HCT116 (cell line): ENCODE measurements at regions not wholly inside any gene's neighbourhood (a gene's known extent, or its start where the extent isn't known, plus 50 kb on each side); places are given as distances from the start of the nearest gene placed in this dataset.

Experiments
- ATAC-seq: fragments of 200-7000 bp; cut with Tn5 transposase; 2 replicates; pipeline ENCODE4 v1.9.1; 2020; ENCODE audit warnings: mild to moderate bottlenecking, moderate library complexity
- BruUV-seq: library from RNA; stranded (reverse); fragments of 400-500 nt; replicated peaks from 2 replicates; lab custom pipeline; 2021; lab: Mats Ljungman, UMichigan
- CTCF ChIA-PET: fragments of 300-600 bp; sonication (Branson Sonifier 250); formaldehyde crosslinking; loops from one replicate; lab custom pipeline; 2021; ENCODE audit warnings: antibody characterized with exemption; lab: Charles Lee
- POLR2A ChIA-PET: fragments of 300-600, 350-600 bp; sonication (Branson Sonifier 250); formaldehyde crosslinking; loops from one replicate; lab custom pipeline; 2021; ENCODE audit warnings: antibody characterized with exemption; lab: Charles Lee
- RAD21 ChIA-PET, 2 experiments: fragments of 300-600 bp; sonication (Branson Sonifier 250); formaldehyde crosslinking; loops; one replicate each; lab custom pipeline; 2023; ENCODE audit warnings: low total read pairs in 2 of 2; ENCODE audit not compliant: uncharacterized antibody in 2 of 2, unreplicated experiment in 2 of 2, low non-redundant PET in 1 of 2; lab: Charles Lee
- DNase-seq: peaks from one replicate; pipeline ENCODE4 v3.0.0-alpha.2; 2010; ENCODE audit warnings: low read depth, low spot score
- H2AFZ ChIP-seq: fragments of 200-600 bp; shearing (Covaris generic), sonication (generic); 2 replicates; pipeline ENCODE4 v1.6.1; 2017; ENCODE audit warnings: low read depth, mixed run types, mixed read lengths, antibody characterized with exemption, low read length; ENCODE audit not compliant: poor library complexity, severe bottlenecking
- H3K27ac ChIP-seq: 2 replicates; pipeline ENCODE4 v1.5.1; 2012; ENCODE audit warnings: low read depth, low read length
- H3K27me3 ChIP-seq: fragments of 200-600 bp; sonication (generic); 2 replicates; pipeline ENCODE4 v1.6.1; 2016; ENCODE audit warnings: mixed run types, low read length, mixed read lengths; ENCODE audit not compliant: insufficient read depth
- H3K36me3 ChIP-seq, 2 experiments: fragments of 200-500 bp in 1 of 2; fragments of 200-600 bp in 1 of 2; sonication (Bioruptor generic) in 1 of 2; sonication (generic) in 1 of 2; 2 replicates each; pipeline versions ENCODE4 v1.5.1 to v1.6.1; 2014 to 2016; ENCODE audit warnings: low read length in 2 of 2, inconsistent platforms in 1 of 2, mixed read lengths in 1 of 2, mixed run types in 1 of 2; ENCODE audit not compliant: insufficient read depth in 2 of 2, control insufficient read depth in 1 of 2
- H3K4me1 ChIP-seq, 2 experiments: fragments of 200-600 bp in 1 of 2; sonication (generic) in 1 of 2; 2 replicates each; pipeline versions ENCODE4 v1.5.1 to v1.6.1; 2012 to 2017; ENCODE audit warnings: low read length in 2 of 2, inconsistent platforms in 1 of 2, mild to moderate bottlenecking in 1 of 2, mixed read lengths in 1 of 2, mixed run types in 1 of 2, moderate library complexity in 1 of 2; ENCODE audit not compliant: insufficient read depth in 2 of 2, control insufficient read depth in 1 of 2
- H3K4me2 ChIP-seq: fragments of 200-600 bp; sonication (generic); 2 replicates; pipeline ENCODE4 v1.6.1; 2017; ENCODE audit warnings: mixed run types, low read length, mixed read lengths
- H3K4me3 ChIP-seq, 2 experiments: fragments of 200-600 bp in 1 of 2; sonication (generic) in 1 of 2; replicated peaks in 1 of 2; 2 replicates each; pipeline ENCODE4 v1.5.1; 2011 to 2016; ENCODE audit warnings: low read length in 2 of 2, control low read depth in 1 of 2, low read depth in 1 of 2, mild to moderate bottlenecking in 1 of 2, mixed read lengths in 1 of 2, mixed run types in 1 of 2
- H3K79me2 ChIP-seq: fragments of 200-600 bp; sonication (generic); 2 replicates; pipeline ENCODE4 v1.6.1; 2017; ENCODE audit warnings: mild to moderate bottlenecking, mixed run types, low read length, moderate library complexity, mixed read lengths; ENCODE audit not compliant: insufficient read depth
- H3K9ac ChIP-seq: fragments of 200-600 bp; sonication (generic); 2 replicates; pipeline ENCODE4 v1.6.1; 2016; ENCODE audit warnings: low read length, mixed read lengths
- H3K9me2 ChIP-seq: fragments of 200-600 bp; sonication (generic), shearing (Covaris generic); 2 replicates; pipeline ENCODE4 v1.6.1; 2017; ENCODE audit warnings: mixed run types, mild to moderate bottlenecking, moderate library complexity; ENCODE audit not compliant: insufficient read depth
- H3K9me3 ChIP-seq, 2 experiments: fragments of 200-500 bp in 1 of 2; fragments of 200-600 bp in 1 of 2; sonication (Bioruptor generic) in 1 of 2; sonication (generic) in 1 of 2; 2 replicates each; pipeline ENCODE4 v1.6.1; 2014 to 2017; ENCODE audit warnings: low read length in 2 of 2, mixed read lengths in 2 of 2, inconsistent platforms in 1 of 2, low read depth in 1 of 2, mild to moderate bottlenecking in 1 of 2, mixed run types in 1 of 2, moderate library complexity in 1 of 2; ENCODE audit not compliant: control insufficient read depth in 1 of 2, insufficient read depth in 1 of 2
- H4K20me1 ChIP-seq: fragments of 200-600 bp; sonication (generic), shearing (Covaris generic); 2 replicates; pipeline ENCODE4 v1.6.1; 2017; ENCODE audit warnings: mixed run types, mild to moderate bottlenecking, moderate library complexity; ENCODE audit not compliant: insufficient read depth
- ATF3 ChIP-seq: IDR thresholded peaks from 2 replicates; pipeline ENCODE4 v1.6.1; 2012
- CBX3 ChIP-seq: IDR thresholded peaks from 2 replicates; pipeline ENCODE4 v1.6.1; 2012; ENCODE audit warnings: low read depth
- CTCF ChIP-seq, 3 experiments: fragments of 200-600 bp in 1 of 3; sonication (generic) in 1 of 3; IDR thresholded peaks in 2 of 3; conservative IDR thresholded peaks in 1 of 3; 2 replicates each; pipeline ENCODE4 v1.5.1; 2012 to 2017; ENCODE audit warnings: low read depth in 2 of 3, low read length in 2 of 3, antibody characterized with exemption in 1 of 3, borderline replicate concordance in 1 of 3, control low read depth in 1 of 3, mild to moderate bottlenecking in 1 of 3, mixed read lengths in 1 of 3, mixed run types in 1 of 3, moderate library complexity in 1 of 3; ENCODE audit not compliant: insufficient read depth in 1 of 3
- EGR1 ChIP-seq: IDR thresholded peaks from 2 replicates; pipeline ENCODE4 v1.6.1; 2012; ENCODE audit warnings: low read depth
- ELF1 ChIP-seq: IDR thresholded peaks from 2 replicates; pipeline ENCODE4 v1.6.1; 2012; ENCODE audit warnings: low read depth, borderline replicate concordance
- EZH2 ChIP-seq: fragments of 200-600 bp; sonication (generic); IDR thresholded peaks from 2 replicates; pipeline ENCODE4 v1.6.1; 2017; ENCODE audit warnings: antibody characterized with exemption, mixed run types
- EZH2phosphoT487 ChIP-seq: fragments of 200-600 bp; IDR thresholded peaks from 2 replicates; pipeline ENCODE4 v1.6.1; 2018; ENCODE audit warnings: antibody characterized with exemption, borderline replicate concordance
- FOSL1 ChIP-seq: IDR thresholded peaks from 2 replicates; pipeline ENCODE4 v1.6.1; 2012; ENCODE audit warnings: low read depth
- JUND ChIP-seq: IDR thresholded peaks from 2 replicates; pipeline ENCODE4 v1.6.1; 2012
- MAX ChIP-seq: IDR thresholded peaks from 2 replicates; pipeline ENCODE4 v1.6.1; 2012
- POLR2A ChIP-seq: IDR thresholded peaks from 2 replicates; pipeline ENCODE4 v1.7.0; 2011; ENCODE audit warnings: borderline replicate concordance; ENCODE audit not compliant: insufficient read depth, insufficient read length; ENCODE audit errors: extremely low read depth
- POLR2AphosphoS5 ChIP-seq: IDR thresholded peaks from 2 replicates; pipeline ENCODE4 v1.6.1; 2011; ENCODE audit warnings: mild to moderate bottlenecking, low read depth, low read length, moderate library complexity
- RAD21 ChIP-seq: IDR thresholded peaks from 2 replicates; pipeline ENCODE4 v1.6.1; 2012; ENCODE audit warnings: low read depth, mild to moderate bottlenecking
- SIN3A ChIP-seq: IDR thresholded peaks from 2 replicates; pipeline ENCODE4 v1.6.1; 2012; ENCODE audit warnings: low read depth
- SRF ChIP-seq: IDR thresholded peaks from 2 replicates; pipeline ENCODE4 v1.6.1; 2012; ENCODE audit warnings: low read depth
- TCF7L2 ChIP-seq: IDR thresholded peaks from 2 replicates; pipeline ENCODE4 v1.7.0; 2011; ENCODE audit warnings: borderline replicate concordance, inconsistent platforms; ENCODE audit not compliant: insufficient read depth, insufficient read length; ENCODE audit errors: extremely low read depth
- YY1 ChIP-seq: IDR thresholded peaks from 2 replicates; pipeline ENCODE4 v1.6.1; 2011; ENCODE audit warnings: low read length, low read depth, moderate library complexity, mild to moderate bottlenecking; ENCODE audit not compliant: insufficient replicate concordance; ENCODE audit errors: extremely low read depth
- ZBTB33 ChIP-seq: IDR thresholded peaks from 2 replicates; pipeline ENCODE4 v1.6.1; 2011; ENCODE audit warnings: mild to moderate bottlenecking, low read length, moderate library complexity; ENCODE audit not compliant: insufficient replicate concordance; ENCODE audit errors: extremely low read depth
- ZFX ChIP-seq: fragments of 450-650 bp; IDR thresholded peaks from 2 replicates; pipeline ENCODE4 v1.6.1; 2017
- ZNF274 ChIP-seq: fragments of 200-500 bp; sonication (Bioruptor generic); IDR thresholded peaks from 2 replicates; pipeline ENCODE4 v1.6.1; 2014; ENCODE audit warnings: mild to moderate bottlenecking, low read depth, low read length, inconsistent platforms
- intact Hi-C: fragments of 100-400 bp; cut with micrococcal nuclease; formaldehyde crosslinking; loops from 2 replicates; pipeline ENCODE4 v1.10.0; 2022

- intact Hi-C loops = no loop called here
- no peaks in the 10 kb centered on the region for H3K27me3 ChIP-seq
- ChIA-PET RAD21 (no interaction called here), CTCF (no interaction called here), POLR2A (no interaction called here)
- DNase-seq = no peak
- H3K9me3 ChIP-seq = no peaks in the 10 kb centered on the region
- H3K4me3 ChIP-seq = no peak overlapping the region
- no peak overlapping the region for H3K9ac ChIP-seq
- ATAC-seq = no peak
- BruUV-seq = no TSS peak
- H4K20me1 ChIP-seq = no peaks in the 10 kb centered on the region
- no peaks in the 10 kb centered on the region for H3K79me2 ChIP-seq
- no peak overlapping the region for H2AFZ ChIP-seq
- no peak for TF ChIP-seq POLR2AphosphoS5
- no peak for TF ChIP-seq SRF
- TF ChIP-seq EZH2 = no peak
- no peak for TF ChIP-seq RAD21
- TF ChIP-seq CBX3 = no peak
- TF ChIP-seq MAX = no peak
- no peak for TF ChIP-seq SIN3A
- TF ChIP-seq CTCF (IDR thresholded peaks at IDR 0.05 in 2 of 3, conservative IDR thresholded peaks at IDR 0.05 in 1 of 3; ENCODE audit: borderline replicate concordance in 1 of 3, insufficient read depth in 1 of 3, low read depth in 2 of 3, low read length in 2 of 3) = no peak
- TF ChIP-seq ATF3 = no peak
- TF ChIP-seq POLR2A = no peak
- no peak for TF ChIP-seq YY1
- no peak for TF ChIP-seq TCF7L2
- no peak for TF ChIP-seq EGR1
- no peak for TF ChIP-seq ZBTB33
- TF ChIP-seq ZNF274 = no peak
- TF ChIP-seq ELF1 = no peak
- no peak for TF ChIP-seq JUND
- TF ChIP-seq FOSL1 = no peak
- no peak for TF ChIP-seq EZH2phosphoT487
- TF ChIP-seq ZFX = no peak
- no peaks in the 10 kb centered on the region for H3K4me1 ChIP-seq
- H3K27ac ChIP-seq = no peak overlapping the region
- H3K36me3 ChIP-seq = no peaks in the 10 kb centered on the region
- no peaks in the 10 kb centered on the region for H3K9me2 ChIP-seq
- H3K4me2 ChIP-seq = no peak overlapping the region
Measured at GRCh38 chr2:59322870-59323269, 1081.7 kb upstream of the FANCL start.
